SK-N-SH (cell line): ENCODE measurements at regions not wholly inside any gene's neighbourhood (a gene's known extent, or its start where the extent isn't known, plus 50 kb on each side); places are given as distances from the start of the nearest gene placed in this dataset.
A peak's percentile ranks its signal among the peaks of the same experiment; 100 is the strongest.

Experiments
- CTCF ChIA-PET: fragments of 300-600, 350-600 bp; formaldehyde crosslinking; extraction: SDS; loops from one replicate; lab custom pipeline; 2021; lab: Yijun Ruan, JAX
- POLR2A ChIA-PET: fragments of 350-600 bp; sonication (Branson Sonifier 250); formaldehyde crosslinking; extraction: SDS; loops from one replicate; lab custom pipeline; 2020; ENCODE audit warnings: antibody characterized with exemption, inconsistent platforms; lab: Yijun Ruan, JAX
- DNase-seq: peaks from one replicate; pipeline ENCODE4 v3.0.0; 2012
- H2AFZ ChIP-seq: fragments of 200-600 bp; sonication (generic); 2 replicates; pipeline ENCODE4 v1.8.1; 2016; ENCODE audit warnings: antibody characterized with exemption, mild to moderate bottlenecking, low read depth
- H3F3A ChIP-seq: fragments of 200-600 bp; sonication (generic); replicated peaks from 2 replicates; pipeline ENCODE3; 2016; ENCODE audit warnings: antibody characterized with exemption, mild to moderate bottlenecking; ENCODE audit not compliant: insufficient read depth
- H3K27ac ChIP-seq, 2 experiments: fragments of 200-500 bp in 1 of 2; fragments of 200-600 bp in 1 of 2; sonication (Bioruptor generic) in 1 of 2; sonication (generic), shearing (Covaris generic) in 1 of 2; 2 replicates each; pipeline versions ENCODE4 v1.5.1 to v1.6.1; 2014 to 2016; ENCODE audit warnings: low read depth in 2 of 2, inconsistent platforms in 1 of 2, low read length in 1 of 2, mild to moderate bottlenecking in 1 of 2, mixed read lengths in 1 of 2
- H3K27me3 ChIP-seq: fragments of 200-600 bp; sonication (generic), shearing (Covaris generic); 2 replicates; pipeline ENCODE4 v1.6.1; 2016; ENCODE audit warnings: mixed run types; ENCODE audit not compliant: insufficient read depth
- H3K36me3 ChIP-seq, 2 experiments: fragments of 200-500 bp in 1 of 2; fragments of 200-600 bp in 1 of 2; sonication (Bioruptor generic) in 1 of 2; sonication (generic) in 1 of 2; replicated peaks in 1 of 2; 2 replicates each; pipeline versions ENCODE3 to v1.5.1; 2014 to 2016; ENCODE audit warnings: low read length in 1 of 2, mild to moderate bottlenecking in 1 of 2; ENCODE audit not compliant: insufficient read depth in 2 of 2, control insufficient read depth in 1 of 2
- H3K4me1 ChIP-seq, 2 experiments: fragments of 200-500 bp in 1 of 2; fragments of 200-600 bp in 1 of 2; sonication (Bioruptor generic) in 1 of 2; sonication (generic), shearing (Covaris generic) in 1 of 2; 2 replicates each; pipeline versions ENCODE4 v1.5.1 to v1.6.1; 2014 to 2016; ENCODE audit warnings: low read depth in 1 of 2, low read length in 1 of 2, mixed run types in 1 of 2; ENCODE audit not compliant: insufficient read depth in 2 of 2, control insufficient read depth in 1 of 2
- H3K4me2 ChIP-seq: fragments of 200-600 bp; sonication (generic), shearing (Covaris generic); 2 replicates; pipeline ENCODE4 v1.6.1; 2017; ENCODE audit warnings: mixed run types
- H3K4me3 ChIP-seq, 2 experiments: fragments of 200-500 bp in 1 of 2; fragments of 200-600 bp in 1 of 2; sonication (Bioruptor generic) in 1 of 2; sonication (generic), shearing (Covaris generic) in 1 of 2; 2 replicates each; pipeline versions ENCODE4 v1.5.1 to v1.8.1; 2014 to 2016; ENCODE audit warnings: low read depth in 2 of 2, inconsistent platforms in 1 of 2, low read length in 1 of 2, mild to moderate bottlenecking in 1 of 2, mixed read lengths in 1 of 2, moderate library complexity in 1 of 2
- H3K79me2 ChIP-seq: fragments of 200-600 bp; sonication (generic); 2 replicates; pipeline ENCODE4 v1.8.1; 2017; ENCODE audit warnings: mild to moderate bottlenecking; ENCODE audit not compliant: insufficient read depth
- H3K9ac ChIP-seq: fragments of 200-600 bp; sonication (generic); 2 replicates; pipeline ENCODE4 v1.6.1; 2017; ENCODE audit warnings: mixed run types
- H3K9me2 ChIP-seq: fragments of 200-600 bp; sonication (generic); 2 replicates; pipeline ENCODE4 v1.6.1; 2017; ENCODE audit warnings: mixed run types
- H3K9me3 ChIP-seq: fragments of 200-600 bp; sonication (generic); 2 replicates; pipeline ENCODE4 v1.6.1; 2017; ENCODE audit warnings: mixed run types, mild to moderate bottlenecking, moderate library complexity
- H4K20me1 ChIP-seq: fragments of 200-600 bp; sonication (generic); 2 replicates; pipeline ENCODE4 v1.6.1; 2017; ENCODE audit warnings: mild to moderate bottlenecking, mixed run types; ENCODE audit not compliant: insufficient read depth
- CHD2 ChIP-seq: fragments of 150-350 bp; IDR thresholded peaks from 2 replicates; pipeline ENCODE4 v1.6.1; 2018; ENCODE audit warnings: low read length; ENCODE audit not compliant: partially characterized antibody
- CTCF ChIP-seq: fragments of 200-600 bp; sonication (generic); IDR thresholded peaks from 2 replicates; pipeline ENCODE4 v1.6.1; 2017; ENCODE audit warnings: antibody characterized with exemption, mild to moderate bottlenecking, moderate library complexity
- ELF1 ChIP-seq: IDR thresholded peaks from 2 replicates; pipeline ENCODE4 v1.4.0; 2012
- EZH2phosphoT487 ChIP-seq: fragments of 200-600 bp; sonication (generic); IDR thresholded peaks from 2 replicates; pipeline ENCODE4 v1.6.1; 2017; ENCODE audit warnings: low read depth, mixed run types, mild to moderate bottlenecking, antibody characterized with exemption, moderate library complexity, borderline replicate concordance
- FOSL2 ChIP-seq: IDR thresholded peaks from 2 replicates; pipeline ENCODE4 v1.4.0; 2012; ENCODE audit warnings: low read depth, mild to moderate bottlenecking, moderate library complexity, borderline replicate concordance
- IRF3 ChIP-seq: fragments of 150-350 bp; IDR thresholded peaks from 2 replicates; pipeline ENCODE4 v1.6.1; 2016; ENCODE audit warnings: mild to moderate bottlenecking, low read depth, low read length
- MAX ChIP-seq: IDR thresholded peaks from 2 replicates; pipeline ENCODE4 v1.4.0; 2012; ENCODE audit warnings: low read depth
- MEF2A ChIP-seq: IDR thresholded peaks from 2 replicates; pipeline ENCODE4 v1.4.0; 2012; ENCODE audit warnings: low read depth, borderline replicate concordance
- MXI1 ChIP-seq: IDR thresholded peaks from 2 replicates; pipeline ENCODE4 v1.6.1; 2012; ENCODE audit warnings: mild to moderate bottlenecking, low read depth, low read length, improper control_type of control experiment
- NFIC ChIP-seq: IDR thresholded peaks from 2 replicates; pipeline ENCODE4 v1.4.0; 2012; ENCODE audit warnings: borderline replicate concordance
- PBX3 ChIP-seq: IDR thresholded peaks from 2 replicates; pipeline ENCODE4; 2012
- POLR2AphosphoS5 ChIP-seq: IDR thresholded peaks from 2 replicates; pipeline ENCODE4 v1.6.1; 2012; ENCODE audit warnings: low read depth, low read length
- RAD21 ChIP-seq: IDR thresholded peaks from 2 replicates; pipeline ENCODE4 v1.6.1; 2012; ENCODE audit warnings: mild to moderate bottlenecking, low read length
- RCOR1 ChIP-seq: fragments of 150-350 bp; IDR thresholded peaks from 2 replicates; pipeline ENCODE4 v1.6.1; 2017; ENCODE audit warnings: antibody characterized with exemption, low read length
- RFX5 ChIP-seq: IDR thresholded peaks from 2 replicates; pipeline ENCODE4 v1.6.1; 2012; ENCODE audit warnings: mild to moderate bottlenecking, improper control_type of control experiment, low read length
- RXRA ChIP-seq: IDR thresholded peaks from 2 replicates; pipeline ENCODE4 v1.4.0; 2012; ENCODE audit warnings: low read depth, mild to moderate bottlenecking, borderline replicate concordance
- SIN3A ChIP-seq: IDR thresholded peaks from 2 replicates; pipeline ENCODE4 v1.6.1; 2012; ENCODE audit warnings: low read depth, mild to moderate bottlenecking, low read length, moderate library complexity, borderline replicate concordance
- SMC3 ChIP-seq: IDR thresholded peaks from 2 replicates; pipeline ENCODE4 v1.6.1; 2012; ENCODE audit warnings: low read depth, low read length, improper control_type of control experiment
- TAF1 ChIP-seq: IDR thresholded peaks from 2 replicates; pipeline ENCODE4 v1.6.1; 2012; ENCODE audit warnings: low read depth, mild to moderate bottlenecking, low read length, moderate library complexity, borderline replicate concordance
- TCF12 ChIP-seq: IDR thresholded peaks from 2 replicates; pipeline ENCODE4 v1.4.0; 2012
- USF2 ChIP-seq: fragments of 150-350 bp; IDR thresholded peaks from 2 replicates; pipeline ENCODE4 v1.6.1; 2017; ENCODE audit warnings: antibody characterized with exemption, low read length, low read depth, borderline replicate concordance
- WGBS: methylation state at CpG from one replicate; pipeline ENCODE4 v1.1.6; 2017; ENCODE audit warnings: low lambda C conversion rate; 5-methylcytosine and 5-hydroxymethylcytosine counted together

- no peak for TF ChIP-seq ELF1
- peak; percentile 82 for TF ChIP-seq SMC3
- no peak for TF ChIP-seq MEF2A
- no peak for TF ChIP-seq MAX
- TF ChIP-seq RFX5: no peak; the same call in 1 of the 2 replicates
- TF ChIP-seq MXI1: no peak
- TF ChIP-seq CHD2: peak; percentile 19
- no peak for TF ChIP-seq SIN3A
- TF ChIP-seq CTCF: peak; percentile 96
- no peak for TF ChIP-seq FOSL2
- peak; percentile 92 for TF ChIP-seq RAD21
- no peak for TF ChIP-seq POLR2AphosphoS5
- no peak for TF ChIP-seq PBX3
- no peak for TF ChIP-seq RXRA
- no peak for TF ChIP-seq EZH2phosphoT487
- TF ChIP-seq, all 33 proteins: peak for 4
- H3K36me3 ChIP-seq: peaks cover 10 to 59% of the 10 kb centered on the region in 2 experiments
- no peaks in the 10 kb centered on the region for H3K9me3 ChIP-seq
- no peaks in the 10 kb centered on the region for H3K79me2 ChIP-seq
- no peaks in the 10 kb centered on the region for H3K27me3 ChIP-seq
- H3F3A ChIP-seq: peaks cover 11% of the 10 kb centered on the region
- CTCF ChIA-PET: interaction anchor here (0.7 to 14.9 kb wide), 36 partner anchors 10 to 389 kb away, joined by 3 to 295 read pairs (median 4); partner anchors contain the start of genes DMTF1, ELAPOR2 and TMEM243
- no peak overlapping the region for H3K4me2 ChIP-seq
- peak; percentile 53 for DNase-seq
- 0% methylated on average over 2 of the region's 2 CpGs for WGBS
- no peak overlapping the region for H3K9ac ChIP-seq
- H3K4me3 ChIP-seq: no peak overlapping the region; a peak in 1 of 4 replicates
- H4K20me1 ChIP-seq: no peaks in the 10 kb centered on the region
- H3K4me1 ChIP-seq: peaks cover 3 to 5% of the 10 kb centered on the region in 2 experiments; a peak in 3 of 4 replicates
- H3K9me2 ChIP-seq: no peaks in the 10 kb centered on the region
- no peak overlapping the region for H2AFZ ChIP-seq
- H3K27ac ChIP-seq: no peak overlapping the region
- POLR2A ChIA-PET: interaction anchor here (1.0 kb wide), 1 partner anchor 226 kb away, joined by 5 read pairs; the partner anchor contains the start of gene DMTF1
These were observed 132.7 kb downstream of the ELAPOR2 start for GRCh38 chr7:86926732-86927131.

GRCh38 chr7:86925221-86925620 is 134.2 kb downstream of the ELAPOR2 start:
- CTCF ChIA-PET: interaction anchor here (1.0 to 14.9 kb wide), 11 partner anchors 9 to 491 kb away, joined by 3 to 295 read pairs (median 5); partner anchors contain the start of gene DMTF1

More at GRCh38 chr7:86925221-86925620, 134.2 kb downstream of the ELAPOR2 start:
- TF ChIP-seq TAF1 (no peak), RCOR1 (no peak), MAX (no peak), ELF1 (no peak), CHD2 (no peak), NFIC (no peak), FOSL2 (no peak), TCF12 (no peak), IRF3 (no peak), USF2 (no peak), CTCF (no peak)
- TF ChIP-seq, all 33 proteins: peak for 0
- POLR2A ChIA-PET: no interaction called here
- WGBS: 88% methylated on average over 1 of the region's 1 CpG
- no peak overlapping the region for H2AFZ ChIP-seq
- peaks cover 3 to 46% of the 10 kb centered on the region in 2 experiments for H3K36me3 ChIP-seq
- H3K27me3 ChIP-seq: no peaks in the 10 kb centered on the region
- H3K4me1 ChIP-seq: peaks cover 0 to 3% of the 10 kb centered on the region in 2 experiments; a peak in 2 of 4 replicates
- DNase-seq: no peak
- no peaks in the 10 kb centered on the region for H3K79me2 ChIP-seq
- no peak overlapping the region for H3K9ac ChIP-seq
- no peaks in the 10 kb centered on the region for H3K9me3 ChIP-seq
- no peak overlapping the region for H3K4me3 ChIP-seq
- no peak overlapping the region for H3K4me2 ChIP-seq
- no peaks in the 10 kb centered on the region for H3K9me2 ChIP-seq
- H4K20me1 ChIP-seq: no peaks in the 10 kb centered on the region
- H3F3A ChIP-seq: peaks cover 4% of the 10 kb centered on the region
- H3K27ac ChIP-seq: no peak overlapping the region
